Endometrium (tissue), 2 donors: ENCODE measurements at regions not wholly inside any gene's neighbourhood (a gene's known extent, or its start where the extent isn't known, plus 50 kb on each side); places are given as distances from the start of the nearest gene placed in this dataset.
"Not testable (repeated sequence)": the region's sequence is repeated elsewhere in the genome, so short reads cannot be mapped to it uniquely, and the experiment has no call there.

Experiments
- FAIRE-seq: peaks from 2 replicates; lab custom pipeline; 2012; peaks lifted over from hg19 to GRCh38; lab: Jason Lieb, UNC
- donor health status: control.
- donor health status: control.

DNA sequence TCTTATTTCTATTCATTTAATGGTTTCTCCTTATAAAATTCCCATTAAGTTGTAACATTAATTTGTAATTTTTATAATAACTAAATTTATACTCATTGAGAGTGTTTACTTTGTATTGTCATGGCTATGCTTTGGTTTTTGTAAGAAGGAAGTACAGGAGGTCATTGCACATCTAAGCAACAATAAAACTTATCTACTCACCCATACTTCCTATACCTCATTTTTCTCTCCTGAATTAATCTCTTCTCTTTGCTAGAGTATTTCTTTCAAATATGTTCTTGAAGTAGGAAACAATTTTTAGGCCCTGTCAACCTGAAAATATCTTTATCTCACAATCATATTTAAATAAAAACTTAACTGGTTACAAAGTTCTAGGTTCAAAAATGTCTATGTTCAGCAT is 95.4 kb upstream of the WDR11 start:
- FAIRE-seq = no peak

DNA sequence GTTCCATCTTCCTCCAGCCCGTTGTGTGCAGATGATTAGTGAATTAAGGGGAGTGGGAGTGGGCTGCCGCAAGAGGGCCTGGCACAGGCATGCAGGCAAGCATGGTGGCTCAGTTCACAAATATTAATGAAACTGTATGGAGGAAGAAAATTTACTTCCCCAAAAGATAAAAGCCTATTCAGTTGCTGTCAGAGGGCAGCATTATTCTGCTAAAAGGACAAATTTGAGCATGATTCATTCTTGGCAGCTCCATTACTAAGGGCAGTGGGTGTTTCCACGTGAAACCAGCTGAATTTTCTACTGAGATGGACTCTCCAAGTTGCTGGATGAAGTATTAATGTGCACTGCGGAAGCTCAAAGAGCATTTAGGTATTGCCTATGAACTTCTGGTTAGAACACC is 90.9 kb upstream of the WDR11 start:
- no peak for FAIRE-seq

DNA sequence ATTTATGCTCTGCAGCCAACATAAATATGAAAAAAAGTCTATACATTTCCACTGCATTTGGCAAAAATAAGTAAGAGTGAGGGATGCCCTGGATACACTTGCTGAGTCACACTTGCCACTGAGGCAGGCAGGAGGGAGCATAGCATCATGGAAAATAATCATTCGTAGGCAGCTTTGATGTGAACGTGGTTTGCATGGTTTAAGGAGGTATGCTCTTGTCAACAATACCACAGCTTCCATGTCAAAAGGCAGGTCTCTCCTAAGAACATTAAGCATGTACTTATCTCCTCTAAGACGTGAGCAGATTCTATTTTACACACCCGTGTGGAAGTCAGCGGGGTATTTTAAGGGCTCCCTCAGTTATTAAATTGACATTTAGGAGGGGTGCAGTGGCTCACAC is 89.2 kb upstream of the WDR11 start:
- FAIRE-seq = no peak

DNA sequence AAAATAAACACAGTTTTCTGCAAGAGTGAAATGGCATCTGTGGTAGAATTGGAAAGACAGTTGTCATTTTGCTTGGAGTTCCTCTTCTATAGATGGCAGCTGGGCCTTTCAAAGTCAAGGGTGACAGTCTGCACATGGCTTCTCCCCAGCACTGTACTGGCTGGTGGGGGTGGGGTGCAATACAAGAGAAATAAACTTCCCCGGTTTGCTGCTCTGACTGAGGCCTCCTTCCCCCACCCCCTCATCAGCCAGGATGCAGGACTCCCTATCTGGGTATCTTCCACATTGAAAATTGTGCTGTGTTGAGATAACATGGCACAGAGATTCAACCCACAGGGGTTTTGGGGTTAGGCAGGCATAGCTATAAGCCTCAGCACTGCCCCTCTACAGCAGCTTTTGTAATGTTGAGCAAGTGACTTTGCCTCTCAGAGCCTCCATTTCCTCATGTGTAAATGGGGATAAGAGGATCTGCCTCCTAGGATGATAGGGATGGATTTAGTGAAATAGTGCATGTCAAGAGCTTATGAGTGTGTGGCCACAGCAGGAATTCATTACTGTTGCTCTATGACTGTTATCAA is 85.8 kb upstream of the WDR11 start:
- no peak for FAIRE-seq

DNA sequence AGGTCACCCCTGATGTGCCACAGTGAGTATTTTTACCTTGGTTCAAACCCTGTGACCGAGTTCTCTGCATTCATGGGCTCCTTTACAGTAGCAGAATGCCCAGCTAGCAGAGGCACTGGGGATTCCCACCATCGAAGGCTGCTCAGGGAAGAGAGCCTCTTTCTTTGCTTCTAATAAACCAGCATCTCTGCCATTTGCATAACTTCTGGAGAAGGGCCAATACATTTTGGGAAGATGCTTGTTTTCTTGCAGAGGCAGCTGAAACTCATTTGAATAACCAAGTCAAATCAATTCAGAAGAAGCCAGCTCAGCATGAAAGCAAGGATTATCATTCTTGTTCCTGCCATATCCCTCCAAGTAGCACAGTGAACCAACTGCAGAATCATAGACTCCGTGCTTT is 82.9 kb upstream of the WDR11 start:
- FAIRE-seq = no peak

DNA sequence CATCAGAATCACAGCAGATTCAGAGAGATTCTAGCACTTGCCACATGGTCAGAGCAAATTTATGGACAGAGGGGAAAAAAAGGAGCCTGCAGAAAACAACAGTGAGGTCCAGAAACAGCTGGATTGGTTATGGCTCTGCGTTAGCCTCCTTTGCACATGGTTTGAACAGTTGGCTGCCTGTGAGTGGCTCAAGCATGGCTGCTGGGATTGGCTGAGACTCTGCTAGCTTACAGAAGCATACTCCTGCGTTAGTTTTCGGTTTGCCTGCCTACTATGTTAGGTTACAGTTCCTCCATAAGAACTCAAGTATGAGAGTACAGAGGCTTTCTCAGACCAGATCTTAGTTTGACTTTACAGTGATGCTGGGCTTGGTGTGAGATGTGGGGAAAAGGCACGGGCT is 80.7 kb upstream of the WDR11 start:
- no peak for FAIRE-seq

- FAIRE-seq = no peak
Observed at GRCh38 chr10:120776442-120776841, 74.7 kb upstream of the WDR11 start.

DNA sequence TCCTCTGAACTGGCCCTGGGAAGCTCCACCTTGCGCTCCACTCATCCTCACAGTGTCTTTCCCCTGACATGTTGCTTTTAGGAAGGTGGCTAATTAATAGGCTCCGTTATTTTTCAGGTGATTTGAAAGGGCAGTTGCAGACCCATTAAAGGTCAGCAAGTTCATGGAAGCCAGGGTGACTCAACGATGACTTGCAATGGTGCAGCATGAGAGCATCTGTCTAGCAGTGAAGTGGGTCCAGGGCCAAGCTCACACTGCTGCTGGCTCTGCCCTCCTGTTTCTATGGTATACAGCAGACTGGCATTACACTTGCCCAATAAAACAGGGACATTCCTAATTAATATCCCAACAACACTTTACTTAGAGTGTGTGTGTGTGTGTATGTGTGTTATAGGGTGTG is 68.8 kb upstream of the WDR11 start:
- FAIRE-seq = no peak

- FAIRE-seq = no peak
Observed at GRCh38 chr10:120783098-120783497, 68.1 kb upstream of the WDR11 start.

DNA sequence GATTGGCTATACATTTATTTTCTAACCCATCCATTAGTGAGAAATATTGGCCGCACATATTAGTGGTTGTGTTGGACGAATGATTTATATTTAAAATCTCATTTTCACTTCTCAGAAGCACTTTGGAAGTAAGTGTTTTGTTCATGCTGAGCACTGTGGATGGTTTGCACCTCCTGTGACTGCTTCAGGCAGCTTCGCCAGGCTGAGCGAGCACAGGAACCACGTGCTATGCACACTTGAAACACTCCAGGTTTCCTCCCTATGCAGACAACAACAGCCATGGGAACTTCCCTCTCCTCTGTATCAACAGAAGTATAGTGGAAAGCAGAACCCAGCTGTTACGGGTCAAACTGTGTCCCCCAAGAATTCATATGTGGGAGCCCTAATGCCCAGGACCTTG is 67.3 kb upstream of the WDR11 start:
- no peak for FAIRE-seq

- no peak for FAIRE-seq
Observed at GRCh38 chr10:120788771-120789170, 62.4 kb upstream of the WDR11 start.

DNA sequence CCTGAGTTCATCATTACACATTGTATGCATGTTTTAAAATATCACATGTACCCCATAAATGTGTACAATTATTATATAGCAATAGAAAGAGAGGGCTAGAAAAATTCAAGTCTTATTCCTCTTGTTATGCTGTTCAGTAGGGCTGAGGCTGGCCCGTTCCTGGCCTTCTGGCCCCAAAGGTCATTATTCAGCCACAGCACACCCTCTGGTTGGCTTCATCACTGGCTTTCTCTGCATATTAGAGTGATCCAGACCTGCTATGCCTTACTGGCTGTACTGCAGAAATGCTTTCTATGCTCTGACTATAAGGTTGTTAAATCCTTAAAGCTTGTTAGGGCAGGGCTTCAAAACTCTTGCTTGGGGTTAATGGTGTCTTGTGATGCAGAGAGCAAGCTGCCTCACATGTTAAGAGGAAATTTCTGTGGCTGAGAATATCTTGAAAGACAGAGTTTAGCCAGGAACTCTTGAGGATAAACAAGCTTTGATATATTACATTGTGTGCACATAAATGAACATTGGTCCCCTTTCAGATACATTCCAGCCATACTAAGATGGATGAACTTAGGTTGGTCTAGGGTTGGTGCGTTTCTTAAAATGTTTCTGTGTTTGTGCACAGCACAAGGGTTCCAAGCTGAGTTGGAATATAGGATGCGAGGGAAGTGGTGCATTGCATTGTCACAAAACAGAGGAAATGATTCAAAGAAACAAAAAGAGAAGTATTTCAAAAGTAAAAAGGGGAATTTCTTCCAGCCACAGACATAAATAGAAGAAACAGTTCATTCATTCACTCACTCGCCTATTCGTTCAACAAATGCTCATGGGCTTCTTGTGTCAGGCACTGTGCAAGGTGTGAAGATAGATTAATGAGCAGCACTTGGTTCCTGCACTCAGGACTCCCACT is 61.6 kb upstream of the WDR11 start:
- no peak for FAIRE-seq

DNA sequence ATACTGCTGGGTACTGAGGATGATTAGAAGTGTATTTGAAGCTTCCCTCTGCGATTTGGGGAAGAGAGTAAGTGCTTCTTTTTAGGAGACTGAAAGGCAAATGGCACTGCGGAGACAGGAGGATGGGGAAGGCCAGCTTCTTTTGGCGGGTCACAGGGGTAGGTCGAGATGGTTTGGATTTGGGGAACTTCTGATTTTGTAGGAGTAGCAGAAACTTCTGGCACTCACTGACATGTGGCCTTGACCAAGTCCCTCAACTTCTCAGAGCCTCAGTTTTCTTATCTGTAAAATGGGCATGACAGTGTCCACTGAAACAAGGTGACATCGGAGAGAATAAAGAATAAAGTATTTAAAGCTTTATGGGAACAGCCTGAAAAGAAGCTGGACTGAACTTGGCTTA is 59.8 kb upstream of the WDR11 start:
- no peak for FAIRE-seq

DNA sequence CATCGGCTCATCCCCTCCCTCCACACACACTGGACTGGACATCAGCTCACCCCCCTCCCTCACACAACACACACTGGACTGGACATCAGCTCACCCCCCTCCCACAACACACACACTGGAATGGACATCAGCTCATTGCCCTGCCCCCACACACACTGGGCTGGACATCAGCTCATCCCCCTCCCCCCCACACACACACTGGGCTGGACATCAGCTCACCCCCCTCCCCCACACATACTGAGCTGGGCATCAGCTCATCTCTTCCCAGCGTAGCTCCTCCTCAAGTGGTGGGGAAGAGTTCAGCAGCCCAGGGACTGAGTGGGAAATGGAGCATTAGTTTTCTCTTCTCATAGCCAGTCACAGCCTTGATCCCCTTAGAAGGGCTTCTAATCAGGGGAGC is 58.1 kb upstream of the WDR11 start:
- no peak for FAIRE-seq

DNA sequence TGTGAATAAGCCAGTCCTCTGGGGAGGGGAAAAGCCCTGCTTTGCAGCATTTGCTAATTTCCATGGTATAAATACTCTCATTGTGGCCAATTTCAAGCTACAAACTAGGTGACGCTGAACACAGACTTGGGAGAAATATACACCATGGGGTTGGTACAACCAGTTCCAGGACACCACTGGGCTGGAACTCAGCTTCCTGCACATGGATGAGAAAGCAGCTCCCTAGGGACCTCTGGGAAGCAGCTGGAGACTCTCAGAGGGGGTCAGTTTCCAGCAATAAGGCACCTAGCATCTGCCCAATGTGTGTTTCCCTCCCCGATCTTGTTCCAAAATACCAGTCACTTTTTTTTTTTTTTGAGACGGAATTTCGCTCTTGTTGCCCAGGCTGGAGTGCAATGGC is 56.8 kb upstream of the WDR11 start:
- no peak for FAIRE-seq

- not testable (repeated sequence) for FAIRE-seq
Observed at GRCh38 chr10:120798276-120798675, 52.9 kb upstream of the WDR11 start.

DNA sequence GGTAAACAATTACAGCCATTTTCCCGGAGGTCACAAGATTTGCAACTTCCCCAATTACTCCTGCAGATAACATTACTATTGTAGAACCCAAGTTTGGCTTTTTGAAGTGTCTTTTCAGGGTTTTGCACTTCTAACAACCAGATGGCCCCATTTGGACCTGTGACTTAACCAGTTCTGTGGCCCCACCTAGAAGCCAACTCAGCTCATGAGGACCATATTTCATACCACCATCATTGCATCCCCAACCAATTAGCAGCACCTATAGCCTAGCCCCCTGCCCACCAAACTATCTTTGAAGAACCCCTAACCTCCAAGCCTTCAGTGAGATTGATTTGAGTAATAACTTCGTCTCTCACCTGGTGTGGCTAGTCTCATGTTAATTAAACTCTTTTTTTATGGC is 51.3 kb upstream of the WDR11 start:
- FAIRE-seq = no peak

GRCh38 chr10:120800528-120801323 is 50.4 kb upstream of the WDR11 start:
- FAIRE-seq = no peak
